Activated CD8-positive, alpha-beta memory T cell treated with anti-CD3 and anti-CD28 coated beads, Interleukin-2, amount 50 U/mL, for 4 hours (primary cell): ENCODE measurements at regions not wholly inside any gene's neighbourhood (a gene's known extent, or its start where the extent isn't known, plus 50 kb on each side); places are given as distances from the start of the nearest gene placed in this dataset.
"Not testable (repeated sequence)": the region's sequence is repeated elsewhere in the genome, so short reads cannot be mapped to it uniquely, and the experiment has no call there.

Experiments used
- DNase-seq: peaks from one replicate; pipeline ENCODE4 v3.0.0-alpha.2; 2020

- no peak for DNase-seq
Observed at GRCh38 chr9:80796632-80797031, 892.7 kb downstream of the TLE1 start.

GRCh38 chr9:80794197-80794596 lies 895.1 kb downstream of the TLE1 start:
- no peak for DNase-seq

- no peak for DNase-seq
Observed at GRCh38 chr9:80793706-80794105, 895.6 kb downstream of the TLE1 start.

- no peak for DNase-seq
Observed at GRCh38 chr9:80792726-80793125, 896.6 kb downstream of the TLE1 start.

GRCh38 chr9:80791836-80792235 lies 897.5 kb downstream of the TLE1 start:
- DNase-seq = no peak

GRCh38 chr9:80790764-80791163 lies 898.6 kb downstream of the TLE1 start:
- no peak for DNase-seq

GRCh38 chr9:80789831-80790230 lies 899.5 kb downstream of the TLE1 start:
- DNase-seq = no peak

- DNase-seq = no peak
Observed at GRCh38 chr9:80787636-80788035, 901.7 kb downstream of the TLE1 start.

GRCh38 chr9:80784647-80785046 lies 904.7 kb downstream of the TLE1 start:
- no peak for DNase-seq

- DNase-seq = no peak
Observed at GRCh38 chr9:80775971-80776370, 913.4 kb downstream of the TLE1 start.

- no peak for DNase-seq
Observed at GRCh38 chr9:80775530-80775929, 913.8 kb downstream of the TLE1 start.

GRCh38 chr9:80771555-80772347 lies 917.6 kb downstream of the TLE1 start:
- no peak for DNase-seq

- DNase-seq = no peak
Observed at GRCh38 chr9:80763536-80763935, 925.8 kb downstream of the TLE1 start.

GRCh38 chr9:80755586-80755985 lies 933.8 kb downstream of the TLE1 start:
- no peak for DNase-seq

GRCh38 chr9:80747056-80747455 lies 942.3 kb downstream of the TLE1 start:
- DNase-seq = not testable (repeated sequence)

- no peak for DNase-seq
Observed at GRCh38 chr9:80732506-80732905, 956.8 kb downstream of the TLE1 start.

- DNase-seq = no peak
Observed at GRCh38 chr9:80720579-80720978, 968.8 kb downstream of the TLE1 start.

- DNase-seq = no peak
Observed at GRCh38 chr9:80707120-80707519, 982.2 kb downstream of the TLE1 start.

- DNase-seq = no peak
Observed at GRCh38 chr9:80701061-80701460, 988.3 kb downstream of the TLE1 start.

- DNase-seq = no peak
Observed at GRCh38 chr9:80699511-80699998, 989.8 kb downstream of the TLE1 start.

GRCh38 chr9:80698725-80699410 lies 990.5 kb downstream of the TLE1 start:
- no peak for DNase-seq

- no peak for DNase-seq
Observed at GRCh38 chr9:80692751-80693150, 996.6 kb downstream of the TLE1 start.

- DNase-seq = no peak
Observed at GRCh38 chr9:80691229-80691628, 998.1 kb downstream of the TLE1 start.

- no peak for DNase-seq
Observed at GRCh38 chr9:80690349-80690939, 998.9 kb downstream of the TLE1 start.
